DMS114 treated with DMSO at 0.1 percent for 48 hours (cell line): ENCODE measurements at regions not wholly inside any gene's neighbourhood (a gene's known extent, or its start where the extent isn't known, plus 50 kb on each side); places are given as distances from the start of the nearest gene placed in this dataset.

Experiments used
- DNase-seq: peaks from one replicate; lab custom pipeline; 2025; ENCODE audit not compliant: unreplicated experiment; lab: John Stamatoyannopoulos, UW

DNA sequence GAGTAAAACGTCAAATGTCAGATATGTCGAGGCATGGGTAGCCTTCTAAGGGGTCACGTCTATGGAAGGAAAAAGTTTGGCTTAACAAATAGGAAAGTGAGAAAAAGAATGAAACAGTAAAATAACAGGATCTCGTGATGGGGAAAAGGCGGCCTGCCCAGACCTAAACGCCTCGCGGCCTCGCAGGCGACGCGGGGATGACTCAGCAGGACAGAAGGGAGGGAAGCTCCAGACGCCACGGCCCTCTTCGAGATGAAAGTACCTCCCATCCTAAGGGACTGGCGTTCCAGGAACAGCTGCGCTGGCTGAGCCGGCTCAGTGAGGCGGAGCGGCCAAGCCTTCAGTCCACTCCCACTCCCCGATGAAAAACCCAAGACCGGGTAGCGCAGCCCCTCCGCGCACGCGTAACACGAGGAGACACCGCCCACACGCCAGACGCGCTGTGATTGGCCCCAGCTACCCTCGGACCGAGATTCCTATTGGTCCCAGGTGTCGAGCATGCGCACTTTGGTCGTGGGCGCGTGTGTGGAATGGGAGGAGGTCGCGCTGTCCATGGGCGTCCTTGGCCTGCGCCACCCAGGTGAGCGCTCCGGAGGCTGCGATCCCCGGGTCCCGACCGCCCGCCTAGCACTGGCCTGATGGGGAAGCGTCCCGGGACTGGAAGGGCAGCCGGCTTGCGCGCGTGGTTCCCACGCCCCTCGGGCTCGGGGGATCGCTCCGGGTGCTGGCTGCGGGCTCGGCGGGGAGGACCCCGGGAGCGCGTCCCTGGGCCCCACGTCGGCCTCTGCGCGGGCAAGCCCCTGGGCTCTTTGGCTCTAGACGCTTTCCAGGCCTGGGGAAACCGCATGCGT, 588.5 kb downstream of the MTRR start:
- DNase-seq = peak; percentile 85

DNA sequence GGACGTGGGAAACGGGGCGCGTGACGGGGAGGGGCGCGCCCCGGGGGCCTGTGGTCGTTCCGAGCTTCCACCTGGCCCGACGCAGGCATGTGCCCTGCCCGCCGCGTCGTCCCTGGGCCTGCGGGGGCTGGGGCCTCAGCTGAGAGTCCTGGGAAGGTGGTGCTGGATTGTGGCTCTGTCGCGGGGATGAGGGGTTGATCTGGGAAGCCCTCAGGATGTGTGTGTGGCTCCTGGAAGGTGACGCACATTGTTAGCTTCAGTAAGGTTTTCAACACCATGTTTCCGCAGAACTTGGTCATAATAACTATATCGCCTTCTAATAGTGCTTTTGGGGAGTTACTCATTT, 589.1 kb downstream of the MTRR start:
- no peak for DNase-seq

DNA sequence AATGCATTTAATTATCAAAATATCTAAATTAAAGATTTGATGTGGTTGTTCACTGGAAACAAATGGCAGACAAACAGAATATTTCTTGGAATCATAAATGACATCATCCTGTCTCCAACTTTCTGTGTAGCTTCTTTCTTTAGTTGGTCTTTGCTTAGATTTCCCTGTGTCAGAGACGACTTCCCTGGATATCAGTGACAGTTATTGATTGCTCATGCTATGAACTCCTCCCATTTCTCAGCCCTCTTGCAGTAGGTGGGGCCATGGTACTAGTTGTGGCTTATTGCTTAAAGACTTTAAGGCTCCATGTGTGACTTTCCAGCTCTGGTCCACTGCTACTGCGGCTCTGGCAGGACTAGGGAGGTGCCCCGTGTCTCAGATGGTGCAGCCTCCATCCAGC, 592.6 kb downstream of the MTRR start:
- DNase-seq = no peak

DNA sequence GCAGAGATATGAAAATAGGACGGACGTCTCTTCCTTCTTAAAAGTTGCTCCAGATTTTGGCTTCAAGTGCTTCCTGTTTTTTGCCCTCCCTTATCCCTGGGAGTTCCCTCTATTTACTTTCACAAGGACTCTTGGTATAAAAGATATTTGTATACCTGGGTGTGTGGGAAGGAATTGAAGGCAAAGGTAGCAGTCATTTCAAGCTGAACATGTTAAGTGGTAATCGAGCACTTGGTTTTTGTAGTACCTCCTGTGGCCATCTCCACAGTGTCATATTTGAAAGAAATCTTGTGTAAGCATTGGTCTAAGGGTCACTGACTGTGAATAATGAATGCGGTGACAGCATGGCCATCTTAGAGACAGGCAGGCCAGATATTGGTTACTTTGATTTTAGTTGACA, 593.6 kb downstream of the MTRR start:
- no peak for DNase-seq

DNA sequence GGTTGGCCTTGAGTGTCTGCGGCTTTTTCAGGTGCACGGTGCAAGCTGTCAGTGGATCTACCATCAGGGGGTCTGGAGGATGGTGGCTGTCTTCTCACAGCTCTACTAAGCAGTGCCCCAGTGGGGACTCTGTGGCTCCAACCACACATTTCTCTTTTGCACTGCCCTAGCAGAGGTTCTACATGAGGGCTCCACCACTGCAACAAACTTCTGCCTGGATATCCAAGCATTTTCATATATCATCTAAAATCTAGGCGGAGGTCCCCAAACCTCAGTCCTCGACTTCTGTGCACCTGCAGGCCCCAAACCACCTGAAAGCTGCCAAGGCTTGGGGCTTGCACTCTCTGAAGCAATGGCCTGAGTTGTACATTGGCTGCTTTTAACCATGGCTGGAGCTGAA, 601.5 kb downstream of the MTRR start:
- DNase-seq = no peak

DNA sequence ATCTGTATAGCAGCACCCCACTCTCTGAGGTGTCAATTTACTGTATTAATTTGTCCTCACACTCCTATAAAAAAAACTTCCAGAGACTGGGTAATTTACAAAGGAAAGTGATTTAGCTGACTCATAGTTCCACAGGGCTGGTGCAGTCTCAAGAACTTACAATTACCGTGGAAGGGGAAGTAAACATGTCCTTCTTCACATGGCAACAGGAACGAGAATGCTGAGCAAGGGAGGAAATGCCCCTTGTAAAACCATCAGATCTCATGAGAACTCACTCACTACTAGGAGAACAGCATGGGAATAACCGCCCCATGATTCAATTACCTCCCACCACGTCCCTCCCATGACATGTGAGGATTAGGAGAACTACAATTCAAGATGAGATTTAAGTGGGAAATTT, 602.6 kb downstream of the MTRR start:
- no peak for DNase-seq

DNA sequence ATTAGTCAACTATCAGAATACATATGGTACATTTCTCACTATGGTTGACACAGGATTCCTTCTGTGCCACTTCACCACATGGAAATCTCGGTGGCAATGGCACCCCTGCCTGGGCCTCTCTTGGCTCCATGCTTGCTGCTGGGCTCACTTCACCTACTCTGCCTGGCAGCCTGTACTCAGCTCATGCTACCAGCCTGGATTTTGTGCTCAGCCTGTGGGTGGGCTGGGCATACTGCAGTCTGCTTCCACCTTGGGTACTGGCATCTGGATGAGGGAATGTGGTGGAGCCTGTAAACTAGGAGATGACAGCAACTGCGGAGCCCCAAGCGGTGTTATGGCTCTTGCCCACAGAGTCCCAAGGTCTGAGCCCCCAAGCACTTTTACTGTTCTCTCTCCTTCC, 604.1 kb downstream of the MTRR start:
- DNase-seq = no peak

DNA sequence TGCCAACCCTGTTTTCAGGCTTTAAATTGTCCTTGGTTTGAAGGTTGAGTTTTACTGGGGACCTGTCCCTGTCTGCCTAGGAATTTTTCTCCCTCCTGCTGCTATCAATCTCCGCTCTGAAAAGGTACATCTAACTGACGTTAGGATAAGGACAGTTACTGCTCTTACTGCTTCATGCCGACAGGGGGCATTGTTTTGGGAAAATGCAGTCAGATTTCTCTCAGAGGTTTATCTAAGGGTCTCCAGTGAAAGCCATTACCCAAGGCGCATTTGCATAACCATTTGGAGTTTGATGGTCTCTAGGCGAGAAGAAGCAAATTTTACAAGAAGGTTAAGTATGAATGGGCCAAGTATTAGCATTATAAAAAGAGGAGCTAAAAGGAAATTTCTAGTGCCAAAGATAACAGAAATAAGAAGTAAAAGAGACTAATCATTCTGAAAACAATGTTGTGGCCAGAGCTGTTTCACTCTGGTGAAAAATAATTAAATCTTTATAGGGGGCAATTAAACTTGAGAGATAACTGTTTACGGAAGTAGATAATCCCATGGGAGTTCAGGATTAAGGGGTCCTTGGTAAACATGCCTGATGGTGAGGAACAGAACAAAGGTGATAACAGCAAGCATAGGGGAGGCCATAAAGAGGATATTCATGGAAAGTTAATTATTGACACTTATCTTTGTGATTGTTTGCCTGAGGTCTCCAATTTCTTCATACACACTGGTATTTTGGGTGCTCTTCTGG, 605.0 kb downstream of the MTRR start:
- DNase-seq = no peak

DNA sequence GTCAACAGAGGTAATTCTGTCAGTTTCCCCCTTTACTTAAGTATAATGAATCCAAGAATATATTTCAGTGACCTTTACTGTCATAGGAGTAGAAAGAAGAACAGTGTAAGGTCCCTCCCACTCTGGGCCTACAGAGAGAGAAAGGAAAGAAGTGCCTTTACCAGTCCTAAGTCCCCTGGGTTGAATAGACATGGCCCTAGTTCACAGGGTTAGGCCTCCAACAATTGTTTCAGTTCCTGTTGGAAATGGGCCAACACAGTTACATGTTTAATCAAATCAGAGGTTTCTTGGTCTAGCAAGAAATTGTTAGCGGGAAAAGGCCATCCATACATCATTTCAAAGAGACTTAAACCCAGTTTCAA, 605.6 kb downstream of the MTRR start:
- DNase-seq = no peak

DNA sequence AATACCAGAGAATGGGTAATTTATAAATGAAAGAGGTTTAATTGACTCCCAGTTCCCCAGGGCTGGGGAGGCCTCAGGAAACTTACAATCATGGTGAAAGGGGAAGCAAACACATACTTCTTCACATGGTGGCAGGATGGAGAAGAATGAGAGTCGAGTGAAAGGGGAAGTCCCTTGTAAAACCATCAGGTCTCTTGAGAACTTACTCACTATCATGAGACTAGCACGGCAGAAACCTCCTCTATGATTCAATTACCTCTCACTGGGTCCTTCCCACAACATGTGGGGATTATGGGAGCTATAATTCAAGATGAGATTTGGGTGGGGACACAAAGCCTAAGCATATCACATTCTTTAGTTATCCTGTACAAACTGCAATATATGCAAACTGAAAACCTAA, 609.4 kb downstream of the MTRR start:
- no peak for DNase-seq

DNA sequence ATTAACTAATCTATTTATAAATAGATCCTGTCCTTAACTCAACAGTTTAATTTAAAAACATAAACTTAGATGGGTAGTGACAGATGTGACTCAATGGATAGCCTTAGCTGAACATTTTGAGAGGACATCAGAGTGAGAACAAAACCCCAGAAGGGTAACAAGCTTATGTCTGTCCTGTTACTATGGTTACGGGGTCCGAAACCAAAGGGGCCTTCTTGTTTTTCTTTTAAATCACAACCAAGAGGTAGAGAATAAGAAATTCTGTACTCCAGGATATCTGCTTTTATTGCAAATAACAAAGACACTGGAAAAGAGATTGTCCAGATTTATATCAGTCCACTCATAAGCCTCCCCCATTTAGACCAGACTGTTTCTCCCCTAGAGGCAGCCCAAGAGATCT, 612.1 kb downstream of the MTRR start:
- DNase-seq = no peak

DNA sequence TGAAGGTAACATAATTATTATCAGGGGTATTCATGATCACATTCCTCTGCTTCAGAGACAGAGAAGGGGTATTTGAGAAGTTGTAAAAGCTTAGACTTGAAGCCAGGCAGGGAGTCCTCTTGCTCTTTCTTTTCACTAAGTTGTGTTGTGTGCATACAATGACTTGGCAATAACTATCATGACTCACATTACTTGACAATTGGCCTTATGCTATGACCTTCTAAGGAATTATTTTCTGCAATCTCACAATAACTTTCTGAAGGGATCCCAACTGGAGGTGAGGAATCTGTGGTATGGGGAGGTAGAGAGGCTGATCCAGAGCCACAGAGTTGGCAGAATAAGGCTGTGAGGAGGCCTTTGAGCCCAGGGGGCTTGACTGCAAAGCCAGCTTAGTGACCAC, 622.3 kb downstream of the MTRR start:
- DNase-seq = no peak

DNA sequence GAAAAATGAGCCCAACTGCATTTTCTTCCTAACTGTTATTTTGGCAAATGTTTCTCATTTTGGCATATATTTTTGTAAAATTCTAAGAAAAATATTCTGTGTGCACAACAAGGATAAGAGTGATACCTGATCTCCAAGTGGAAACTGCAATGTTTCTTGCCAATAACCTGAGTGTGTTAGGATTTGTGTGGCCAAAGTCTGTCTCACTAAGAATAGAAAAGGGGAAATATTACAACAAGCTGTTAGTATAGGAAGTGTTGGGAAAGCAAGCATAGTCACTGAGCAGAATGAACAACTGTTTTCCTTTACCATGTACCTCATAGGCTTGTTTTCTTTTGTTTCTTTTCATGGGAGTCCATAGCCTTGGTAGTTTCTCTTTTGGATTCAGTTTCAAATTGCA, 624.2 kb downstream of the MTRR start:
- DNase-seq = no peak

DNA sequence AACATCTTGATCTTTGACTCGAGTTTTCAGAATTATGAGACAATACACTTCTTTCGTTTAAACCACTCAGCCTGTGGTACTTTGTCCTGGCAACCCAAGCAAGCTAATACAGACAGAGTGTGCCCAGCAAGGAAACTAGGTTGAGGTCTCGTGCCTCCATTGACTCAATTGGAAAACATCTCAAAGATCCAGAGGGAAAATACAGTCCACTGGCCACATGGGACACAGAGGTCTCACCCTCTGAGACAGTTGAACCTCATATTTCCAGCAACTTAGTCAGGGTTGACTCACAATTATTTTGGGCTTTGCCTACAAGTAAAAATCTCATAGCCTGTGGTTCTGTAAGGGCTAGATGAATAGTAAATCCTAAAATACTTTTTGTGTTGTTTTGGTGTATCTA, 631.5 kb downstream of the MTRR start:
- no peak for DNase-seq

DNA sequence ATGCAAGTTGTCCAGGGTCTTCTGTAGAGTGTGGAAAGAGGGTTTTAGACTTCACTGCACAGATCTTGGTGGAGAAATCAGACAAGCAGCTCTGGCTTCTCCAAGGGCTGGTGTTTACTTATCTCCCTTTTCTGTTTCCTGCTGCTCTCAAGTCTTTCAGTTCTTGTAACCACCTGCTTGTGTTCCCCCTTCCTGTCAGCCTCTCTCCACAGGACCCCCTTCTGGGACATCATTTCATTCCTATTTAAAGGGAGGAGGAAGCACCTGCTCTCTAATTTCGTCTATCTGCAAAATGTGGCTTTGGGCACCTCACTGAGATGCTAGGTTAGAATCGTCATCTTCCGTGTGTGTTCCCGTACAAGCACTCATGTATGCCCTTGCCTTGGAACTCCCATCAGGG, 636.2 kb downstream of the MTRR start:
- DNase-seq = no peak

DNA sequence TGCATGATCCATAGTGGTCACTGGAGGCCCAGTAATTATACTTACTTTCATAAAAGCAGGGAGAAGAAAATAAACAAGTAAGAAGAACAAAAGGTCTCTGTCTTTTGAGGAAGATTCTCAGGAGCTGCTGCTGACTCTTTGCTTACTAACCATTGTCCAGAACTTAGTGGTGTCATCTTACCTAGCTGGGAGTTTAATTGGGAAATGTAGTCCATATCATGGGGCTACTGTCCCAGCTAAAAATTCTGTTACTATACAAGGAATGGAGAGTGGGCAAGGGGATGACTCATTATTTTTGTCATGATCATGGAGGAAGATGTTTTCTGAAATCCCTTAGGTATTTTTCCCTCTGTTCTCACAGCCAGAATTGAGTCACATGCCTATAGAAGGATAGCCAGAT, 639.3 kb downstream of the MTRR start:
- DNase-seq = no peak

DNA sequence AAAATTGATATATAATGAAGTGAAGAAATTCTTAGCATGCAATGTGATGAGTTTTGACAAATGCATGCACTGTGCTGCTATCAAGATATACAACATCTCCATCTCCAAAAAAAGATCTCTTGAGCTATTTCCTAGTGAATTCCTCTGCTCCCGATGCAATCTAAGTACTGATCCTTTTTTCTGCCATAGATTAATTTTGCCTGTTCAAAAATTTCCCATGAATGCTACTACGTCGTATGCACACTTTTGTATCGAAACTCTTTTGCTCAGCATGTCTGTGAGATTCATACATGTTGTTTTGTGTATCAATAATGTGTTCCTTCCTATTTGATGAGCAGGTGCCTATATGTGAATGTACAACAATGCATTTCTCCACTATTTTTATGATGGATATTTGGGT, 647.4 kb downstream of the MTRR start:
- no peak for DNase-seq

DNA sequence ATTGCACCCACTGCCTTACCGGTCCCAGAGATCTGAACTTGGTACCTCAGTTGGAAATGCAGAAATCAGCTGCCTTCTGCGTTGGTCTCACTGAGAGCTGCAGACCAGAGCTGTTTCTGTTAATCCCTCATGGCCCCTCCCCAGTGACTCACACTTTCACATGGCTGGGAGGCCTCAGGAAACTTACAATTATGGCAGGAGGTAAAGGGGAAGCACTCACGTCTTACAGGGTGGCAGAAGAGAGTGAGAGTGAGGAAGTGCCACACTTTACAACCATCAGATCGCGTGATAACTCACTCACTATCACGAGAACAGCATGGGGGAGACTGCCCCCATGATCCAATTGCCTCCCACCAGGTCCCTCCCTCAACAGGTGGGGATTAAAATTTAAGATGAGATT, 648.5 kb downstream of the MTRR start:
- no peak for DNase-seq

DNA sequence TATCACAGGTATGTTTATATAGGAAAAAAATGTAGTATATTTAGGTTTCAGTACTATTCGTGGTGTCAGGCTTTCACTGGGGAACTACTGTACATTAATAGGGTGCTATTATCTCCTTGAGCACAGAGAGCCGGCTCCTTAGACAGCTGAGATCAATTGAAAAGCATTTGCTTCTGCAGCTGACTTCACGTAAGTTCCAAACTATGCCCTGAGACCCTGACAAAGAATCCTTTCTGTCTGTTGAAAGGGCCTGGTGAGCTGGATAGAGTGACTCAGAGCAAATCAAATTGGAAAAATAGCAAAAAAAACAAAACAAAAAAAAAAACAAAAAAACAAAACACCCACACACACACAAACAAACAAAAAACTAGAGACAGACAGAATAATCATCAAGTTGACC, 652.0 kb downstream of the MTRR start:
- no peak for DNase-seq

DNA sequence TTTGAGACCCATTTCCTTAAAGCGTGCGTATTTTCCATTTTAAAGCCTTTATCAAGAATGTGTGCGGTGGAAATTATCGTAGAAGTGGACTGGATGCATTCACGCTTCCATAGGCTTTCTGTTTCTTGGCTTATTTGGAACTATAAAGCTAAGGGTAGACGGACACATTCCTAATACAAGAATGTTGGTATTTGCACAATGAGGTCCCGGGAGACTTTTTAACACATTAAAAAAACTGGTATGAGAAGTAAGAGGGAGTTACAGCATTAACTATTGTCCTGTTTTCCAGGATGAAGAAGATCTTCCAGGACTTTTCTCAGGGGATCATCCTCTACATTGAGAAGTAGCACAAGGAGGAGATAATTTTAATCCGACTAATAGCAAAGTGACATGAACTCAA, 653.0 kb downstream of the MTRR start:
- no peak for DNase-seq

DNA sequence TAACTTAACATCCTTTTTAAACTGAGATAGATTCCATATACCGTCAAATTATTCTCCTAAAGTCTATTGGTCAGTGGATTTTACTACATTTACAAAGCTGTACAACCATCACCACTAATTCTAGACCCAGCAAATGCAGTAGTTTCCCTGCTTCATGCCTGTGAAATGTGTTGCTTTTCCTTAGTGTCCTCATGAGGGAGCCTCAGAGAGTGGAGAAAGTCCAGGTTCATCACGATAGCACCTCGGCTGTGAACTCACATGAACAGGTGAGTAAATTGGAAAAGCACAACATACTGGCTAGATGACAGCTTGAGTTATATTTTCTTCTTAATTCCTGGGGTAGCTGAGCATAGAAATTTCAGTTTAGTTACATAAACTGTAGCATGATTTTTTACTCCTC, 653.7 kb downstream of the MTRR start:
- no peak for DNase-seq

DNA sequence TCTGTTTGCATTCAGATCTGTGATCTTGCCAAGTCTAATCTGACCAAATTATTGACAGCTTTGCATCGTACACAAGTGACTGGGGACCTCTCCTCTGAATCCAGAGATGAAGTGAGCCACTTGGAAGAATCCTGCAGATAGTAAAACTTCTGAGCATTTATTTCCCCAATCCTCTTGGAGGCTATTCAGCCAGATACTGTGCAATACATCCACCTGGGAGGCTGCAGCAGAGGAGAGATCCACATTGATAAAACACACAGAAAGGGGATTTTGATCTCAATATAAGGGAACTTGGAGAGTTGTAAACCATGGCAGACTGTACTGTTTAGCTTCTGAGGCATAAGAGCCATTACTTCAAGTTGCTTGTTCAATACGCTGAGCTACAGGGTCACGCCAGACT, 654.6 kb downstream of the MTRR start:
- no peak for DNase-seq

DNA sequence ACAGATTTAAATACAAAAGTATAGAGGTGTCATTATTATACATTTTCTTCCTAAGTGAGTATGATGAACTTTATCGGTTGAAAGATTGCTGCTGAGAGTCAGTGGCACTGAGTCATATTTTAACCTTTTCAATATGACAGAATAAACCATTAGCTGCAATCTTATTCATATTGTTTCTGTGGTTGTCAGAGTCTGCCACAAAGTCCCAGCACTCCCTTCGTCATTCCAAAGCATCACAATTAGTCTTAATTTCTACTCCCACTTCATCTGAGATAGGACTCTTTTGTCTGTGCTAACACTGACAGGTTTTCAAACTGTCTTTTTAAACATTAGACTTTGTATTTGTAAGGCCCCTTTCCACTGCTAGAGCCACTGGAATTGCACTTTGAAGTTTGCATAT, 656.9 kb downstream of the MTRR start:
- no peak for DNase-seq
